ENCODE measurements at regions not wholly inside any gene's neighbourhood (a gene's known extent, or its start where the extent isn't known, plus 50 kb on each side); places are given as distances from the start of the nearest gene placed in this dataset.

DNA sequence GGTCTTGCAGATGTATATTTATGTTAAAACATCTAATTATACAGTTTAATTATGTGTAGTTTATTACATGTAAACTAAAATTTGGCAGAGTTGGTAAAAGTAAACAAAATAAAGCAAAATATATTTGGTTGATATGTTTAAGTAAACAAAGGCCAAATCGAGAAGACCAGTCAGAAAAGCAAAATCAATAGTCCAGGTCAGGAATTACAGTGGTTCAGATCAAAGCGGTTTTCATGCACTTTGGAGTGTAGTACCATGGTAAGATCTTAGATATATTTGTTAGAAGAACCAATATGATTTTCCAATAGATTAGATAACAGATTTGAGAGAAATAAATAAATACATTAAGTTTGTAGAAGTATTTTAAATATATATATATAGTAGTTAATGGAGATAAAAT lies 1421.6 kb upstream of the CDH8 start:
- intact Hi-C loops (cut with DNase I): no loop called here
- Histone ChIP-seq H3K36me3 (no peaks in the 10 kb centered on the region), H3K27ac (no peak overlapping the region), H3K27me3 (no peaks in the 10 kb centered on the region), H3K9me3 (no peaks in the 10 kb centered on the region), H3K4me3 (replicated peaks in 1 of 3) (no peak overlapping the region), H3K4me1 (no peaks in the 10 kb centered on the region)
- DNase-seq: no peak
- TF ChIP-seq POLR2A (IDR thresholded peaks at IDR 0.05): no peak
- TF ChIP-seq, protein P1, sequence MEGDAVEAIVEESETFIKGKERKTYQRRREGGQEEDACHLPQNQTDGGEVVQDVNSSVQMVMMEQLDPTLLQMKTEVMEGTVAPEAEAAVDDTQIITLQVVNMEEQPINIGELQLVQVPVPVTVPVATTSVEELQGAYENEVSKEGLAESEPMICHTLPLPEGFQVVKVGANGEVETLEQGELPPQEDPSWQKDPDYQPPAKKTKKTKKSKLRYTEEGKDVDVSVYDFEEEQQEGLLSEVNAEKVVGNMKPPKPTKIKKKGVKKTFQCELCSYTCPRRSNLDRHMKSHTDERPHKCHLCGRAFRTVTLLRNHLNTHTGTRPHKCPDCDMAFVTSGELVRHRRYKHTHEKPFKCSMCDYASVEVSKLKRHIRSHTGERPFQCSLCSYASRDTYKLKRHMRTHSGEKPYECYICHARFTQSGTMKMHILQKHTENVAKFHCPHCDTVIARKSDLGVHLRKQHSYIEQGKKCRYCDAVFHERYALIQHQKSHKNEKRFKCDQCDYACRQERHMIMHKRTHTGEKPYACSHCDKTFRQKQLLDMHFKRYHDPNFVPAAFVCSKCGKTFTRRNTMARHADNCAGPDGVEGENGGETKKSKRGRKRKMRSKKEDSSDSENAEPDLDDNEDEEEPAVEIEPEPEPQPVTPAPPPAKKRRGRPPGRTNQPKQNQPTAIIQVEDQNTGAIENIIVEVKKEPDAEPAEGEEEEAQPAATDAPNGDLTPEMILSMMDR (IDR thresholded peaks at IDR 0.05): no peak
- WGBS, 2 donors: 75 to 78% methylated on average over 2 of the region's 2 CpGs

DNA sequence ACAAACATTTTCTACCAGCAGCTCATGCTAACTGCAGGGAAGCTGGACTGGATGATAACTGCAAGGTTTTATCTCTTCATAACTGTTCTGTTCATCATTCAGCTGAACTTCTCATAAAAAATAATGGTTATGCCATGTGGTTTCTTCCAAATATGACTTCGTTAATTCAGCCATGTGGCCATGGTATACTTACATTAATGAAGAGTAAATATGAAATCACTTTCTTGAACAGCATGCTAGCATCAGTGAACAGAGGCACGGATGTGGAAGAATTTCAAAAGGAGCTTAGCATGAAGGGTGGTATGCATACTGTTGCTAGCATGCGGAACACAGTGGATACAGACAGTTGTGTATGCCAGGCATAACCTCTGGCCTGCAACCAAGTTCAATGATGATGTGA lies 1417.0 kb upstream of the CDH8 start:
- Histone ChIP-seq H3K27me3 (no peaks in the 10 kb centered on the region), H3K27ac (no peak overlapping the region), H3K4me3 (replicated peaks in 1 of 3) (no peak overlapping the region), H3K4me1 (no peaks in the 10 kb centered on the region), H3K36me3 (no peaks in the 10 kb centered on the region), H3K9me3 (no peaks in the 10 kb centered on the region)
- no peak for DNase-seq
- 85% methylated on average over 3 of the region's 3 CpGs for WGBS, 2 donors
- TF ChIP-seq, protein P1 (IDR thresholded peaks at IDR 0.05): no peak
- TF ChIP-seq POLR2A (IDR thresholded peaks at IDR 0.05): no peak
- intact Hi-C loops (cut with DNase I): no loop called here

DNA sequence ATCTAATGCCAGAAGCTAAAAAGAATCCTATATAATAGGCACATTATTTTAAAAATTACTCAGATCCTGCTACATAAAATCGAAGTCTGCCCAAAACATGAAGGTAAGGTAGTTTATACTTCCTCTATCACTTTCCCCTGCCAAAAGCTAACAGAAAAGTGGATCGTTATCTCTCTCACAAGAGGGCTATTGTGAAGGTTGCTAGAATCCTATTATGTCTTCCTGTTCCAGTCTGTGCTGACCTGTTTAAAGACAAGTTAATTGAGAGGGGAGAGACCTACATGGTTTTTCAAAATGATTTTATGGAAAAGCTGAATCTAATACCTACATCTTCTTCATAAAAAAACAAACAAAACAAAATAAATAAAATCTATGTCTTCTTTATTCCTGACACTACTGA lies 1410.9 kb upstream of the CDH8 start:
- WGBS, 2 donors: 33 to 38% methylated on average over 2 of the region's 2 CpGs
- Histone ChIP-seq H3K27me3 (no peaks in the 10 kb centered on the region), H3K4me1 (peaks cover 0 to 3% of the 10 kb centered on the region in 2 donors), H3K4me3 (replicated peaks in 1 of 3) (no peak overlapping the region), H3K9me3 (no peaks in the 10 kb centered on the region), H3K27ac (no peak overlapping the region), H3K36me3 (no peaks in the 10 kb centered on the region)
- no peak for DNase-seq
- intact Hi-C loops (cut with DNase I): no loop called here
- TF ChIP-seq POLR2A (IDR thresholded peaks at IDR 0.05): no peak
- TF ChIP-seq, protein P1 (IDR thresholded peaks at IDR 0.05): no peak

DNA sequence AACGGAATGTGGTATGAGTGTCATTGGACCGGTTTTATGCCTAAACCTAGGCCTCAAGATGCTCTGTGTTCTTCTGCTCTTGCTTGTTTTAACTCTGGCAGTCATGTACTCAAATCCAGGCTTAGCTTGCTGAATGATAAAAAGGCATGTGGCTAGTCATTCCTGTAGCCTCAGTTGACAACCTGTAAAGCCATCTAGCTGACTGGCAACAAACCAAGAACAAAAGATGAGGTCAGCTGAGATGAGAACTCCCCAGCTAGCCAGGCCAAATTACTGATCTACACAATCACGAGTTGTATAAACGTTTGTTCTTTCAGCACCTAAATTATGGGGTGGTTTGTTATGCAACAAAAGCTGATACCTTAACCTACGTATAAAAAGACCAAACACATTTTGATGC lies 1406.0 kb upstream of the CDH8 start:
- no peak overlapping the region for H3K27ac ChIP-seq
- no peaks in the 10 kb centered on the region for H3K27me3 ChIP-seq
- H3K4me3 ChIP-seq (replicated peaks in 1 of 3): no peak overlapping the region
- H3K9me3 ChIP-seq: no peaks in the 10 kb centered on the region
- 80 to 84% methylated on average over 5 of the region's 5 CpGs for WGBS, 2 donors
- DNase-seq: no peak
- no peaks in the 10 kb centered on the region for H3K36me3 ChIP-seq
- no peak for TF ChIP-seq POLR2A (IDR thresholded peaks at IDR 0.05)
- TF ChIP-seq, protein P1 (IDR thresholded peaks at IDR 0.05): no peak
- intact Hi-C loops (cut with DNase I): no loop called here
- H3K4me1 ChIP-seq: no peaks in the 10 kb centered on the region

DNA sequence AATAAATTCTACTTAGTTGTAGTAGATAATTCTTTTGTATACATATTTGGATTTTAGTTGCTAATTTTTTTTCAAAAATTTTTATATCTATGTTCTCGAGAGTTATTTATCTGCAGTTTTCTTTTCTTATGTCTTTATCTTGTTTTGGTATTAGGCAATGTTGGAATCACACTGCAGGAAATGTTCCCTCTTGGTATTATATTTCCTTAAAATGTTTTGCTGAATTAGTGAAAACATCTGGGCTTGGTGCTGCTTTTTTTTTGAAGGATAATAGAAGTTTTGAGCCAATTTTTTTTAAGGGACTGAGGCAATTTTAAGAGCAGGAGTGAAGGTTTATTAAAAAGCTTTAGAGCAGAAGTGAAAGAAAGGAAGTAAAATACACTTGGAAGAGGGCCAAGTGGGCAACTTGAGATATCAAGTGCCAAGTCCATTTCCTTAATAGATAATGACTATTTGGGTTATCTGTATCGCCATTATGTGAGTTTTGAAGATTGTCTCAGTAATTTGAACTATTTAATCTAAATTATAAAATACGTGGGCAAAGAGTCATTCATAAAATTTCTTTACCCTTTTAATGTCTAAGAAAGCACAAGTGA lies 1390.1 kb upstream of the CDH8 start:
- H3K27ac ChIP-seq: no peak overlapping the region
- 56 to 63% methylated on average over 3 of the region's 3 CpGs for WGBS, 2 donors
- TF ChIP-seq, protein P1 (IDR thresholded peaks at IDR 0.05): no peak
- no peak for TF ChIP-seq POLR2A (IDR thresholded peaks at IDR 0.05)
- H3K4me3 ChIP-seq (replicated peaks in 1 of 3): no peak overlapping the region
- H3K36me3 ChIP-seq: no peaks in the 10 kb centered on the region
- intact Hi-C loops (cut with DNase I): no loop called here
- no peak for DNase-seq
- H3K27me3 ChIP-seq: no peaks in the 10 kb centered on the region
- H3K9me3 ChIP-seq: no peaks in the 10 kb centered on the region
- H3K4me1 ChIP-seq: no peaks in the 10 kb centered on the region

All from thyroid gland (tissue), 4 donors.